Esophagus muscularis mucosa (tissue), 4 donors: ENCODE measurements at regions not wholly inside any gene's neighbourhood (a gene's known extent, or its start where the extent isn't known, plus 50 kb on each side); places are given as distances from the start of the nearest gene placed in this dataset.

Experiments used
- DNase-seq: peaks from one replicate; pipeline ENCODE4 v3.0.0-alpha.2; 2017; ENCODE audit errors: extremely low spot score
- H3K27ac ChIP-seq, 4 donors: fragments of 200-600 bp; sonication (generic); replicated peaks in 1 of 4; 1 replicate in 3 of 4; 2 replicates in 1 of 4; pipeline ENCODE4 v1.5.1; 2016 to 2019; ENCODE audit warnings: mild to moderate bottlenecking in 1 of 4
- H3K27me3 ChIP-seq, 4 donors: fragments of 200-600 bp; sonication (generic); one replicate each; pipeline versions ENCODE4 v1.5.1 to v1.6.0; 2016 to 2019
- H3K36me3 ChIP-seq, 4 donors: fragments of 200-600 bp; sonication (generic); one replicate each; pipeline ENCODE4 v1.5.1; 2016 to 2019
- H3K4me1 ChIP-seq, 4 donors: fragments of 200-600 bp; sonication (generic); one replicate each; pipeline ENCODE4 v1.5.1; 2016 to 2019
- H3K4me3 ChIP-seq, 4 donors: fragments of 200-600 bp; sonication (generic); 1 replicate in 2 of 4; 2 replicates in 2 of 4; pipeline ENCODE4 v1.5.1; 2016 to 2019; ENCODE audit warnings: mild to moderate bottlenecking in 4 of 4, moderate library complexity in 1 of 4
- H3K9me3 ChIP-seq, 4 donors: fragments of 200-600 bp; sonication (generic); 1 replicate in 3 of 4; 2 replicates in 1 of 4; pipeline ENCODE4 v1.5.1; 2016 to 2019
- CTCF ChIP-seq, 3 experiments: fragments of 200-600 bp in 2 of 3; fragments of 450-650 bp in 1 of 3; sonication (generic) in 2 of 3; IDR thresholded peaks; one replicate each; pipeline ENCODE4 v1.5.1; 2017 to 2019; ENCODE audit warnings: antibody characterized with exemption in 3 of 3, mild to moderate bottlenecking in 2 of 3, moderate library complexity in 1 of 3
- EP300 ChIP-seq: sonication (generic); formaldehyde crosslinking; IDR thresholded peaks from one replicate; pipeline ENCODE4 v1.6.1; 2017; ENCODE audit warnings: antibody characterized with exemption
- POLR2A ChIP-seq: fragments of 450-650 bp; IDR thresholded peaks from one replicate; pipeline ENCODE4 v1.6.1; 2017; ENCODE audit warnings: antibody characterized with exemption, moderate library complexity, mild to moderate bottlenecking, low read depth
- POLR2AphosphoS5 ChIP-seq, 2 donors: sonication (generic); formaldehyde crosslinking; IDR thresholded peaks; one replicate each; pipeline ENCODE4 v1.6.1; 2017; ENCODE audit warnings: antibody characterized with exemption in 2 of 2
- WGBS: methylation state at CpG from one replicate; pipeline ENCODE4 v1.1.5; 2018; 5-methylcytosine and 5-hydroxymethylcytosine counted together
- intact Hi-C: fragments of 100-400 bp; cut with DNase I; formaldehyde crosslinking; loops from one replicate; pipeline ENCODE4 v1.15.1; 2023

- no peak for DNase-seq
- peaks cover 5 to 8% (median 7%) of the 10 kb centered on the region in 4 donors for H3K4me1 ChIP-seq
- H3K4me3 ChIP-seq, result no peak overlapping the region
- TF ChIP-seq POLR2AphosphoS5 (IDR thresholded peaks at IDR 0.05) (no peak), POLR2A (no peak), EP300 (no peak), CTCF (IDR thresholded peaks at IDR 0.05) (no peak)
- H3K36me3 ChIP-seq, result no peaks in the 10 kb centered on the region
- H3K27ac ChIP-seq, result no peak overlapping the region
- intact Hi-C loops, result no loop called here
- peaks cover 0 to 16% (median 0%) of the 10 kb centered on the region in 4 donors for H3K27me3 ChIP-seq
- WGBS, result 83% methylated on average over 8 of the region's 8 CpGs
- no peaks in the 10 kb centered on the region for H3K9me3 ChIP-seq
These were observed 223.1 kb downstream of the SOX9 start for GRCh38 chr17:72343911-72344310.

- 70% methylated on average over 5 of the region's 5 CpGs for WGBS
- no peak for DNase-seq
- no peak overlapping the region for H3K27ac ChIP-seq
These were observed 223.8 kb downstream of the SOX9 start for GRCh38 chr17:72344613-72345012.

GRCh38 chr17:72345088-72345487 is 224.3 kb downstream of the SOX9 start:
- intact Hi-C loops, result no loop called here
- no peak overlapping the region for H3K4me3 ChIP-seq

More at GRCh38 chr17:72344613-72345012, 223.8 kb downstream of the SOX9 start:
- Histone ChIP-seq H3K9me3 (no peaks in the 10 kb centered on the region), H3K27me3 (peaks cover 0 to 16% (median 0%) of the 10 kb centered on the region in 4 donors), H3K4me1 (peaks cover 0 to under 1% (median under 1%) of the 10 kb centered on the region in 4 donors), H3K4me3 (no peak overlapping the region), H3K36me3 (no peaks in the 10 kb centered on the region)
- no peak for TF ChIP-seq EP300
- TF ChIP-seq POLR2A, result no peak
- TF ChIP-seq CTCF (IDR thresholded peaks at IDR 0.05), result no peak
- TF ChIP-seq POLR2AphosphoS5 (IDR thresholded peaks at IDR 0.05), result no peak
- intact Hi-C loops, result no loop called here

DNA sequence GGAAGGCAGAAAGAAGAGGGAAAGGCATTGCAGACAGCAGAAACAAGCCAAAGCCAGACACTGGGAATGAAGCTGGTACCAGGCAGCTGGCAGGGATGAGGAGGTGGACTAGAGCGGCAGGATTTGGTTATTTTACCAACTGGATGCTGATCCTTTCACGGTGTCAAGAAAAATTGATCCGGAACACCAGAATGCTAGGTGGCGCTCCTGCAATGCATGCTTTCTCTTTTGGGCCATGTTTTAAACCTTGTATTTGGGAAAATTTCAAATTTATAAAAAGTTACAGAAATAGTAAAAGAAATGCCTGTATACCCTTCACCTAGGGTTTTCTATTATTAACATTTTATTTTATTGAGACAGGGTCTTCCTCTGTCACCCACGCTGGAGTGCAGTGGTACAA is 224.7 kb downstream of the SOX9 start:
- no peaks in the 10 kb centered on the region for H3K36me3 ChIP-seq

More at GRCh38 chr17:72345088-72345487, 224.3 kb downstream of the SOX9 start:
- TF ChIP-seq CTCF (IDR thresholded peaks at IDR 0.05) (no peak), POLR2A (no peak), EP300 (no peak), POLR2AphosphoS5 (IDR thresholded peaks at IDR 0.05) (no peak)
- H3K4me1 ChIP-seq, result no peaks in the 10 kb centered on the region
- 60% methylated on average over 1 of the region's 3 CpGs for WGBS
- H3K27me3 ChIP-seq, result peaks cover 0 to 16% (median 0%) of the 10 kb centered on the region in 4 donors
- no peak overlapping the region for H3K27ac ChIP-seq
- no peaks in the 10 kb centered on the region for H3K36me3 ChIP-seq
- H3K9me3 ChIP-seq, result no peaks in the 10 kb centered on the region
- no peak for DNase-seq

More for the DNA sequence above, 224.7 kb downstream of the SOX9 start:
- Histone ChIP-seq H3K4me1 (no peaks in the 10 kb centered on the region), H3K9me3 (no peaks in the 10 kb centered on the region), H3K27ac (no peak overlapping the region), H3K4me3 (no peak overlapping the region), H3K27me3 (peaks cover 0 to 16% (median 0%) of the 10 kb centered on the region in 4 donors)
- WGBS, result 92% methylated on average over 5 of the region's 5 CpGs
- TF ChIP-seq POLR2AphosphoS5 (IDR thresholded peaks at IDR 0.05) (no peak), CTCF (IDR thresholded peaks at IDR 0.05) (no peak), POLR2A (no peak), EP300 (no peak)
- no peak for DNase-seq
- intact Hi-C loops, result no loop called here
